A673 (cell line): ENCODE measurements at regions not wholly inside any gene's neighbourhood (a gene's known extent, or its start where the extent isn't known, plus 50 kb on each side); places are given as distances from the start of the nearest gene placed in this dataset.

Source experiments
- BruUV-seq: library from RNA; stranded (reverse); fragments of 400-500 nt; replicated peaks from 2 replicates; lab custom pipeline; 2021; lab: Mats Ljungman, UMichigan
- CTCF ChIA-PET: fragments of 300-600 bp; sonication (Branson Sonifier 250); formaldehyde crosslinking; loops from one replicate; lab custom pipeline; 2022; ENCODE audit warnings: antibody characterized with exemption; lab: Charles Lee
- POLR2A ChIA-PET: fragments of 300-600 bp; sonication (Branson Sonifier 250); formaldehyde crosslinking; loops from one replicate; lab custom pipeline; 2022; ENCODE audit warnings: antibody characterized with exemption; ENCODE audit not compliant: low non-redundant PET; lab: Charles Lee
- DNase-seq: peaks from one replicate; pipeline ENCODE4 v3.0.0-alpha.2; 2015; ENCODE audit warnings: low spot score
- H3K27ac ChIP-seq: fragments of 200-600 bp; sonication (generic); 2 replicates; pipeline ENCODE4 v1.5.1; 2016; ENCODE audit warnings: mixed run types, low read depth, mild to moderate bottlenecking, mixed read lengths, antibody characterized with exemption, low read length; ENCODE audit not compliant: poor library complexity, severe bottlenecking
- H3K27me3 ChIP-seq: fragments of 200-600 bp; sonication (generic); replicated peaks from 2 replicates; pipeline ENCODE4 v1.6.1; 2017; ENCODE audit warnings: mixed run types, low read depth, mild to moderate bottlenecking, mixed read lengths, antibody characterized with exemption, low read length; ENCODE audit not compliant: insufficient read depth, poor library complexity
- H3K36me3 ChIP-seq: fragments of 200-600 bp; sonication (generic); 2 replicates; pipeline ENCODE4 v1.6.1; 2016; ENCODE audit warnings: mixed run types, mild to moderate bottlenecking, mixed read lengths, antibody characterized with exemption, low read length; ENCODE audit not compliant: insufficient read depth, poor library complexity, severe bottlenecking
- H3K4me1 ChIP-seq: fragments of 200-600 bp; sonication (generic); 2 replicates; pipeline ENCODE4 v1.6.1; 2017; ENCODE audit warnings: mixed run types, mild to moderate bottlenecking, mixed read lengths, antibody characterized with exemption, low read length; ENCODE audit not compliant: insufficient read depth, poor library complexity, severe bottlenecking
- H3K4me3 ChIP-seq: fragments of 200-600 bp; sonication (generic); 2 replicates; pipeline ENCODE4 v1.5.1; 2016; ENCODE audit warnings: low read depth, mixed run types, mild to moderate bottlenecking, mixed read lengths, low read length; ENCODE audit not compliant: poor library complexity, severe bottlenecking
- H3K9me3 ChIP-seq: fragments of 200-600 bp; sonication (generic); 2 replicates; pipeline ENCODE4 v1.6.1; 2016; ENCODE audit warnings: mixed run types, low read depth, mild to moderate bottlenecking, mixed read lengths, antibody characterized with exemption, low read length; ENCODE audit not compliant: poor library complexity, severe bottlenecking
- CTCF ChIP-seq: fragments of 300-800, 200-600 bp; sonication (generic); conservative IDR thresholded peaks from 2 replicates; pipeline ENCODE4 v1.5.1; 2017; ENCODE audit warnings: low read depth, mild to moderate bottlenecking, antibody characterized with exemption, low read length, moderate library complexity, mixed read lengths
- EZH2 ChIP-seq: fragments of 200-600 bp; sonication (generic); IDR thresholded peaks from 2 replicates; pipeline ENCODE4 v1.6.1; 2017; ENCODE audit warnings: borderline replicate concordance, low read depth, mild to moderate bottlenecking, mixed read lengths, antibody characterized with exemption, low read length; ENCODE audit not compliant: poor library complexity, severe bottlenecking
- intact Hi-C: fragments of 100-400 bp; cut with micrococcal nuclease; formaldehyde crosslinking; loops from one replicate; pipeline ENCODE4 v1.10.0; 2022; ENCODE audit not compliant: unreplicated experiment

GRCh38 chr1:193463326-193463932 is 277.0 kb upstream of the B3GALT2 start:
- TF ChIP-seq CTCF (no peak), EZH2 (no peak)
- POLR2A ChIA-PET, result no interaction called here

GRCh38 chr1:193462629-193463320 is 276.4 kb upstream of the B3GALT2 start:
- Histone ChIP-seq H3K36me3 (no peaks in the 10 kb centered on the region), H3K4me3 (peak overlapping the region; percentile 21), H3K27me3 (no peaks in the 10 kb centered on the region), H3K9me3 (no peaks in the 10 kb centered on the region), H3K4me1 (peaks cover 5% of the 10 kb centered on the region), H3K27ac (peak overlapping the region; percentile 41)
- ChIA-PET CTCF (no interaction called here), POLR2A (no interaction called here)
- TF ChIP-seq EZH2 (no peak), CTCF (no peak)
- DNase-seq, result peak; percentile 74
- no TSS peak for BruUV-seq
- intact Hi-C loops, result no loop called here

More at GRCh38 chr1:193463326-193463932, 277.0 kb upstream of the B3GALT2 start:
- BruUV-seq, result no TSS peak
- Histone ChIP-seq H3K27ac (no peak overlapping the region), H3K36me3 (no peaks in the 10 kb centered on the region), H3K27me3 (no peaks in the 10 kb centered on the region), H3K4me3 (peak overlapping the region; percentile 21), H3K4me1 (peaks cover 5% of the 10 kb centered on the region), H3K9me3 (no peaks in the 10 kb centered on the region)
- intact Hi-C loops, result no loop called here
- CTCF ChIA-PET, result no interaction called here
- DNase-seq, result no peak

GRCh38 chr1:193458628-193459027 is 272.2 kb upstream of the B3GALT2 start:
- BruUV-seq, result no TSS peak
- CTCF ChIA-PET, result no interaction called here
- intact Hi-C loops, result no loop called here
- Histone ChIP-seq H3K36me3 (no peaks in the 10 kb centered on the region), H3K4me3 (no peak overlapping the region), H3K27ac (no peak overlapping the region), H3K9me3 (no peaks in the 10 kb centered on the region), H3K27me3 (no peaks in the 10 kb centered on the region), H3K4me1 (peaks cover 5% of the 10 kb centered on the region)
- TF ChIP-seq CTCF, result no peak
- no peak for TF ChIP-seq EZH2
- POLR2A ChIA-PET, result no interaction called here
- DNase-seq, result no peak
